ENCODE measurements at regions not wholly inside any gene's neighbourhood (a gene's known extent, or its start where the extent isn't known, plus 50 kb on each side); places are given as distances from the start of the nearest gene placed in this dataset.
"Not testable (repeated sequence)": the region's sequence is repeated elsewhere in the genome, so short reads cannot be mapped to it uniquely, and the experiment has no call there.

DNA sequence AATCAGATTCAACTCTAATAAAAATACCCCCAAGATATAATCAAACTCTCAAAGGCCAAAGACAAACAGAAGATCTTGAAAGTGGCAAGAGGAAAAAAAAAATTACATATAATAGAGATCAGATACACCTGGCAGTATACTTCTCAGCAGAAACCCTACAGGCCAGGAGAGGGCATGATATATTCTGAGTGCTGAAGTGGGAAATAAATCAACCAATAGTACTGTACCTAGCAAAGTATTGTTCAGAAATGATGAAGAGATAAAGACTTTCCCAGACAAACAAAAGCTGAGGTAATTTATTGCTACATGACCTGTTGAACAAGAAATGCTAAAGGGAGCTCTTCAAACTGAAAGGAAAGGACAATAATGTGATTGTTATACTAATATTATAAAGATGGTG lies 291.9 kb downstream of the SH2D4B start:
- H3K36me3 Mint-ChIP-seq (ENCODE audit: low read depth), result no peaks in the 10 kb centered on the region
- DNase-seq, result no peak
- no peaks in the 10 kb centered on the region for H3K4me1 Mint-ChIP-seq
- H3K27me3 Mint-ChIP-seq, result no peaks in the 10 kb centered on the region
- POLR2A ChIA-PET, result interaction anchor here (0.6 kb wide), 1 partner anchor 286 kb away, joined by 3 read pairs; no protein-coding TSS in a partner anchor
- no peak overlapping the region for H3K27ac Mint-ChIP-seq
- H3K9me3 Mint-ChIP-seq, result peaks cover 20% of the 10 kb centered on the region
- CTCF ChIA-PET, result no interaction called here
- no peak overlapping the region for H3K4me3 Mint-ChIP-seq

DNA sequence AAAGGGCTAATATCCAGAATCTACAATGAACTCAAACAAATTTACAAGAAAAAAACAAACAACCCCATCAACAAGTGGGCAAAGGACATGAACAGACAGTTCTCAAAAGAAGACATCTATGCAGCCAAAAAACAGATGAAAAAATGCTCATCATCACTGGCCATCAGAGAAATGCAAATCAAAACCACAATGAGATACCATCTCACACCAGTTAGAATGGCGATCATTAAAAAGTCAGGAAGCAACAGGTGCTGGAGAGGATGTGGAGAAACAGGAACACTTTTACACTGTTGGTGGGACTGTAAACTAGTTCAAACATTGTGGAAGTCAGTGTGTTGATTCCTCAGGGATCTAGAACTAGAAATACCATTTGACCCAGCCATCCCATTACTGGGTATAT lies 295.0 kb downstream of the SH2D4B start:
- POLR2A ChIA-PET; H3K36me3 Mint-ChIP-seq (ENCODE audit: low read depth); H3K4me1 Mint-ChIP-seq; CTCF ChIA-PET; H3K4me3 Mint-ChIP-seq; H3K27ac Mint-ChIP-seq; H3K27me3 Mint-ChIP-seq; DNase-seq: not testable (repeated sequence)
- peaks cover 20% of the 10 kb centered on the region for H3K9me3 Mint-ChIP-seq

DNA sequence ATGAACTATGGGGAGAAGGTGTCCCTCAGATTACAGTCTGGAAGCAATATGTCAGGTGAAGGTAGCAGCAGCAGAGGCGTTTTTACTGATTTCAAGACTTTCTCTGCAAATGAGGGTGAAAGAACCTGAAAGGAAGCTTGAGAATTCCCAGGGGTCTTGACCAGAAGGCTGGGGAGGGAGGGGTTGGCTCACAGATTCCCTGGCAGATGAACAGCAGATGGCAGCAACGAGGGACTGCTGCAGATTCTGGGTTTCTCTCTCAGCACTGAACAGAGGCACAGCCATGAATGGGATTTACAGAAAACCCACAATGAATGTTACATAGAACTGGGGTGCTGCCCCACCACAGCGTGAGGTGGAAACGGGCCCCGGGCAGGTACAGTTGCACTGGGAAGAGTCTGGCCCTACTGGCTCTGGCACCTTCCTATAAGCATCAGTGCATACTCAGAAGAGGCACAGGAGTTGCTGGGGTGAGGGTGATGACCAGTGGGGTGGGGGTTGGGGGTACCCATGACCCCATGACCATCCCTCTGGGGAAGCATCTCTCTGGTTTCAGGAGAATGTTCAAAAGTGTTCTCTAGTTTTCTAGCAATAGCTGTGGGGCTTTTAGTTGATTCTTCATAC lies 317.8 kb downstream of the SH2D4B start:
- Mint-ChIP-seq H3K27me3 (peaks cover 2% of the 10 kb centered on the region), H3K4me3 (no peak overlapping the region), H3K9me3 (no peaks in the 10 kb centered on the region), H3K36me3 (ENCODE audit: low read depth) (no peaks in the 10 kb centered on the region), H3K27ac (no peak overlapping the region), H3K4me1 (no peaks in the 10 kb centered on the region)
- ChIA-PET POLR2A (no interaction called here), CTCF (interaction anchor here (1.1 kb wide), 1 partner anchor 10 kb away, joined by 3 read pairs; no protein-coding TSS in a partner anchor)
- no peak for DNase-seq

DNA sequence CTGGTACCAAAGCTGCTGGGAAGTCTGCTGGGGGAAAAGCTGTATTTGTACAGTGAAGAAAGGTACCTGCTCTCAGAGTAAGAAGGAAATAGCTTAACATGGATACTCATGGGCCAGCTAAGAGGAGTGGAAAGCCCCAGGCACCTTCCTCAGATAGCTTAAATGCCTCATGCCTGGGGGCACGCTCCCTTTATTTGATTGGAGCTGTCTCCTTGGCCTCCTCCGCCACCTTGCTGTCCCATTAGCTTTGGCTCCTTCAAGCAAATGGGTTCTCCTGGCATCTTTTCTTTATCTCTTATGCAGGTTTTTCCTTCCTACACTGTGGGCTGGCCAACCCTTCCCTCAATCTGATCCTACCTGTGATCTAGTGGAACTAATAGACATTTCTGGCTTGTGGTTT lies 318.5 kb downstream of the SH2D4B start:
- POLR2A ChIA-PET, result no interaction called here
- H3K4me3 Mint-ChIP-seq, result no peak overlapping the region
- CTCF ChIA-PET, result interaction anchor here (1.1 kb wide), 1 partner anchor 10 kb away, joined by 3 read pairs; no protein-coding TSS in a partner anchor

GRCh38 chr10:80859279-80859678 lies 321.6 kb downstream of the SH2D4B start:
- H3K9me3 Mint-ChIP-seq; H3K4me1 Mint-ChIP-seq; H3K27me3 Mint-ChIP-seq; H3K27ac Mint-ChIP-seq; H3K4me3 Mint-ChIP-seq; CTCF ChIA-PET; POLR2A ChIA-PET; H3K36me3 Mint-ChIP-seq (ENCODE audit: low read depth); DNase-seq: not testable (repeated sequence)

More for the DNA sequence above, 318.5 kb downstream of the SH2D4B start:
- no peaks in the 10 kb centered on the region for H3K36me3 Mint-ChIP-seq (ENCODE audit: low read depth)
- H3K4me1 Mint-ChIP-seq, result no peaks in the 10 kb centered on the region
- no peaks in the 10 kb centered on the region for H3K9me3 Mint-ChIP-seq
- no peak overlapping the region for H3K27ac Mint-ChIP-seq
- no peak for DNase-seq
- H3K27me3 Mint-ChIP-seq, result peaks cover 2% of the 10 kb centered on the region

DNA sequence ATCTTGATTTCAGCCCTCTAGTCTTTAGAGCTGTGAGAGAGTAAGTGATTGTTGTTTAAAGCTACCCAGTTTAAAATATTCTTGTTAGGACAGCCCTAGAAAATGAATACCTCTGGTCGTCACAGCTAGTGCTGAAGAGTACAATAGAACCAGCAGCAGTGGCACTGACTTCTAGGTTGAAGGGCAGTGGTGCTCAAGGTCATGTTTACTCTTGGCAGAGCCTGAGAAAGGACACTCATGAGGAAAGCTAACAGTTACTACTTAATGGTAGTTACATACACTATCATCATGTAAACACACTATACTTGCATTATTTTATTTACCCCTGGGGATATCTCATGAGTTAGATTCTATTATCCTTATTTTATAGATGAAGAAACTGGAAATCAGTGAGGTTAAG lies 323.0 kb downstream of the SH2D4B start:
- Mint-ChIP-seq H3K36me3 (ENCODE audit: low read depth) (no peaks in the 10 kb centered on the region), H3K27ac (no peak overlapping the region), H3K27me3 (no peaks in the 10 kb centered on the region), H3K4me1 (no peaks in the 10 kb centered on the region), H3K9me3 (no peaks in the 10 kb centered on the region), H3K4me3 (no peak overlapping the region)
- DNase-seq, result no peak
- ChIA-PET POLR2A (no interaction called here), CTCF (no interaction called here)

GRCh38 chr10:80861882-80862281 lies 324.2 kb downstream of the SH2D4B start:
- no peaks in the 10 kb centered on the region for H3K4me1 Mint-ChIP-seq
- H3K4me3 Mint-ChIP-seq, result no peak overlapping the region
- no peaks in the 10 kb centered on the region for H3K36me3 Mint-ChIP-seq (ENCODE audit: low read depth)
- no peak for DNase-seq
- H3K27me3 Mint-ChIP-seq, result no peaks in the 10 kb centered on the region
- no peaks in the 10 kb centered on the region for H3K9me3 Mint-ChIP-seq
- ChIA-PET POLR2A (no interaction called here), CTCF (no interaction called here)
- H3K27ac Mint-ChIP-seq, result no peak overlapping the region

GRCh38 chr10:80870282-80870681 lies 332.6 kb downstream of the SH2D4B start:
- ChIA-PET POLR2A (no interaction called here), CTCF (interaction anchor here (0.6 kb wide), 1 partner anchor 50 kb away, joined by 3 read pairs; no protein-coding TSS in a partner anchor)
- no peak for DNase-seq
- Mint-ChIP-seq H3K4me1 (no peaks in the 10 kb centered on the region), H3K27ac (no peak overlapping the region), H3K4me3 (no peak overlapping the region), H3K36me3 (ENCODE audit: low read depth) (no peaks in the 10 kb centered on the region), H3K9me3 (no peaks in the 10 kb centered on the region), H3K27me3 (no peaks in the 10 kb centered on the region)

GRCh38 chr10:80871083-80871482 lies 333.4 kb downstream of the SH2D4B start:
- no peak for DNase-seq
- CTCF ChIA-PET, result no interaction called here
- Mint-ChIP-seq H3K36me3 (ENCODE audit: low read depth) (no peaks in the 10 kb centered on the region), H3K4me1 (no peaks in the 10 kb centered on the region), H3K27ac (no peak overlapping the region), H3K9me3 (no peaks in the 10 kb centered on the region), H3K4me3 (no peak overlapping the region), H3K27me3 (no peaks in the 10 kb centered on the region)
- POLR2A ChIA-PET, result no interaction called here

- CTCF ChIA-PET, result no interaction called here
- no peak for DNase-seq
- H3K9me3 Mint-ChIP-seq, result no peaks in the 10 kb centered on the region
- H3K36me3 Mint-ChIP-seq (ENCODE audit: low read depth), result no peaks in the 10 kb centered on the region
- H3K27me3 Mint-ChIP-seq, result no peaks in the 10 kb centered on the region
- no peak overlapping the region for H3K27ac Mint-ChIP-seq
- no peak overlapping the region for H3K4me3 Mint-ChIP-seq
- H3K4me1 Mint-ChIP-seq, result no peaks in the 10 kb centered on the region
- POLR2A ChIA-PET, result no interaction called here
Observed at GRCh38 chr10:80878330-80878729, 340.6 kb downstream of the SH2D4B start.

GRCh38 chr10:80890146-80890545 lies 352.4 kb downstream of the SH2D4B start:
- H3K9me3 Mint-ChIP-seq, result no peaks in the 10 kb centered on the region
- H3K27me3 Mint-ChIP-seq, result no peaks in the 10 kb centered on the region
- H3K36me3 Mint-ChIP-seq (ENCODE audit: low read depth), result no peaks in the 10 kb centered on the region
- H3K4me3 Mint-ChIP-seq, result no peak overlapping the region
- no peak for DNase-seq
- no peaks in the 10 kb centered on the region for H3K4me1 Mint-ChIP-seq
- ChIA-PET POLR2A (no interaction called here), CTCF (interaction anchor here (0.6 kb wide), 1 partner anchor 18 kb away, joined by 3 read pairs; no protein-coding TSS in a partner anchor)
- H3K27ac Mint-ChIP-seq, result no peak overlapping the region

GRCh38 chr10:80893256-80893655 lies 355.6 kb downstream of the SH2D4B start:
- POLR2A ChIA-PET, result no interaction called here
- CTCF ChIA-PET, result no interaction called here
- Mint-ChIP-seq H3K4me1 (no peaks in the 10 kb centered on the region), H3K9me3 (no peaks in the 10 kb centered on the region), H3K36me3 (ENCODE audit: low read depth) (no peaks in the 10 kb centered on the region), H3K27ac (no peak overlapping the region), H3K27me3 (no peaks in the 10 kb centered on the region), H3K4me3 (no peak overlapping the region)
- no peak for DNase-seq

DNA sequence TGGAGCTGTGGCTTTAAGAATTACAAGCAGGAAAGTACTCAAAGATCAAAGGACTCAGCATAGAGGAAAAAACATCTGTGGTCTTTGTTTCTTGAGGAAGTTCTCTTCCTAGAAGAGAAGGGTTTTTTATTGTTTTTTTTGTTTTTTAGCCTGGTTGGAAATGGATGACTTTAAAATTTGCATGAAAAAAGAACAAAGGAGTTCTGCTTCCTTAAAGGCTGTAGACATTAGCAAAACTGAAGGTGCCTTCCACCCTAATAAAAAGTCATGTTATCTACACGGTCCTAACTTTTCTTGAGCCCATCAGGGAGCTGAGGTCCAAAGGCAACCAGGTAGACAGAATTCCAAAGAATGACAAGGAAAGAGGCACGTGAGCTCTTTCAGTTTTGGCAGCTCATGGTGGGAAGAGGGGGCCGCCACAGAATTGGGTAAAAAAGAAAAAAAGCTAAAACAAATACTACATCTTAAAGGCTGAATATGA lies 356.6 kb downstream of the SH2D4B start:
- no peaks in the 10 kb centered on the region for H3K27me3 Mint-ChIP-seq
- no peaks in the 10 kb centered on the region for H3K9me3 Mint-ChIP-seq
- H3K27ac Mint-ChIP-seq, result no peak overlapping the region
- no peak overlapping the region for H3K4me3 Mint-ChIP-seq
- no peaks in the 10 kb centered on the region for H3K36me3 Mint-ChIP-seq (ENCODE audit: low read depth)
- CTCF ChIA-PET, result no interaction called here
- H3K4me1 Mint-ChIP-seq, result no peaks in the 10 kb centered on the region
- DNase-seq, result no peak
- POLR2A ChIA-PET, result no interaction called here

- Mint-ChIP-seq H3K27me3 (no peaks in the 10 kb centered on the region), H3K4me1 (no peaks in the 10 kb centered on the region), H3K36me3 (ENCODE audit: low read depth) (no peaks in the 10 kb centered on the region), H3K9me3 (no peaks in the 10 kb centered on the region), H3K4me3 (no peak overlapping the region), H3K27ac (no peak overlapping the region)
- ChIA-PET POLR2A (no interaction called here), CTCF (no interaction called here)
- no peak for DNase-seq
Observed at GRCh38 chr10:80894797-80895467, 357.2 kb downstream of the SH2D4B start.
